ENCODE measurements at regions not wholly inside any gene's neighbourhood (a gene's known extent, or its start where the extent isn't known, plus 50 kb on each side); places are given as distances from the start of the nearest gene placed in this dataset.

DNA sequence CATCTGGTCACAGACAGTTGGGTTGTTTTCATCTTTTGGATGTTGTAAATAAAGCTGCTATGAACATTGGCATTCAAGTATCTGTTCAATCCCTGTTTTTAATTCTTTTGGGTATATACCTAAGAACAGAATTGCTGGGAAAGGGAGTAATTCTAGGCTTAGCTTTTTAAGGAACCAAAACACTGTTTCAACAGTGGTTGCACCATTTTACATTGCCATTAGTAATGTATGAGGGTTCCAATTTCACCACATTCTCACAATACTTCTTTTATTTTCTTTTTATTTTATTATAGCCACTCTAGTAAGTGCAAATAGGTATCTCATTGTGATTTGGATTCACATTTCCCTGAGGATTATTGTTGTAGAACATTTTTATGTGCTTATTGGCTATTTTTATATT is 108.9 kb upstream of the GLS start:
- TF ChIP-seq GATA3 (IDR thresholded peaks at IDR 0.05; ENCODE audit: low read depth, low read length) (no peak), GATA2 (IDR thresholded peaks at IDR 0.05; ENCODE audit: low read depth, low read length) (no peak)

All from SH-SY5Y (cell line).